Ectodermal cell (in vitro differentiated cells): ENCODE measurements at regions not wholly inside any gene's neighbourhood (a gene's known extent, or its start where the extent isn't known, plus 50 kb on each side); places are given as distances from the start of the nearest gene placed in this dataset.

Experiments used
- H3K27ac ChIP-seq: 2 replicates; pipeline ENCODE4 v1.7.0; 2013; ENCODE audit warnings: mild to moderate bottlenecking, low read depth, low read length; ENCODE audit not compliant: insufficient read depth, poor library complexity, severe bottlenecking
- H3K27me3 ChIP-seq: 2 replicates; pipeline ENCODE4 v1.7.0; 2013; ENCODE audit warnings: mild to moderate bottlenecking, low read length; ENCODE audit not compliant: insufficient read depth, control insufficient read depth, poor library complexity, severe bottlenecking
- H3K36me3 ChIP-seq: one replicate; pipeline ENCODE4 v1.7.0; 2013; ENCODE audit warnings: low read length; ENCODE audit not compliant: control insufficient read depth, insufficient read depth
- H3K4me1 ChIP-seq: one replicate; pipeline ENCODE4 v1.7.0; 2013; ENCODE audit warnings: low read length; ENCODE audit not compliant: control insufficient read depth, insufficient read depth
- H3K4me3 ChIP-seq: 2 replicates; pipeline ENCODE4 v1.7.0; 2013; ENCODE audit warnings: low read depth, low read length, control low read depth; ENCODE audit not compliant: insufficient read depth
- H3K9me3 ChIP-seq: 2 replicates; pipeline ENCODE4 v1.7.0; 2013; ENCODE audit warnings: mild to moderate bottlenecking, low read length, moderate library complexity; ENCODE audit not compliant: control insufficient read depth
- WGBS, 2 experiments: methylation state at CpG; one replicate each; pipeline ENCODE4 v1.1.7; 2013; ENCODE audit warnings: missing lambda C conversion rate in 2 of 2; 5-methylcytosine and 5-hydroxymethylcytosine counted together

GRCh38 chr9:106420511-106420944 is 442.4 kb upstream of the ZNF462 start:
- no peaks in the 10 kb centered on the region for H3K4me1 ChIP-seq
- H3K36me3 ChIP-seq: no peaks in the 10 kb centered on the region
- H3K27me3 ChIP-seq: no peaks in the 10 kb centered on the region
- no peaks in the 10 kb centered on the region for H3K9me3 ChIP-seq
- H3K4me3 ChIP-seq: no peak overlapping the region
- no peak overlapping the region for H3K27ac ChIP-seq
- 89 to 96% methylated on average over 4 of the region's 4 CpGs for WGBS, 2 experiments

GRCh38 chr9:106421772-106422171 is 441.2 kb upstream of the ZNF462 start:
- no peaks in the 10 kb centered on the region for H3K4me1 ChIP-seq
- no peaks in the 10 kb centered on the region for H3K36me3 ChIP-seq
- H3K4me3 ChIP-seq: no peak overlapping the region
- no peaks in the 10 kb centered on the region for H3K9me3 ChIP-seq
- H3K27ac ChIP-seq: no peak overlapping the region
- H3K27me3 ChIP-seq: no peaks in the 10 kb centered on the region
- WGBS, 2 experiments: 96% methylated on average over 3 of the region's 3 CpGs

GRCh38 chr9:106423575-106423974 is 439.4 kb upstream of the ZNF462 start:
- Histone ChIP-seq H3K4me3 (no peak overlapping the region), H3K4me1 (no peaks in the 10 kb centered on the region), H3K27ac (no peak overlapping the region), H3K27me3 (no peaks in the 10 kb centered on the region), H3K9me3 (no peaks in the 10 kb centered on the region), H3K36me3 (no peaks in the 10 kb centered on the region)
- WGBS, 2 experiments: 53 to 58% methylated on average over 2 of the region's 2 CpGs

- H3K4me3 ChIP-seq: no peak overlapping the region
- no peaks in the 10 kb centered on the region for H3K9me3 ChIP-seq
- 88 to 100% methylated on average over 1 of the region's 1 CpG for WGBS, 2 experiments
- no peaks in the 10 kb centered on the region for H3K27me3 ChIP-seq
- no peaks in the 10 kb centered on the region for H3K4me1 ChIP-seq
- no peak overlapping the region for H3K27ac ChIP-seq
- no peaks in the 10 kb centered on the region for H3K36me3 ChIP-seq
Observed at GRCh38 chr9:106432631-106433030, 430.3 kb upstream of the ZNF462 start.

GRCh38 chr9:106438928-106439327 is 424.0 kb upstream of the ZNF462 start:
- Histone ChIP-seq H3K27ac (no peak overlapping the region), H3K36me3 (no peaks in the 10 kb centered on the region), H3K4me1 (no peaks in the 10 kb centered on the region), H3K27me3 (no peaks in the 10 kb centered on the region), H3K9me3 (no peaks in the 10 kb centered on the region), H3K4me3 (no peak overlapping the region)
- whole genome bisulfite sequencing, 2 experiments: 83% methylated on average over 3 of the region's 3 CpGs

- H3K9me3 ChIP-seq: no peaks in the 10 kb centered on the region
- no peaks in the 10 kb centered on the region for H3K27me3 ChIP-seq
- no peaks in the 10 kb centered on the region for H3K4me1 ChIP-seq
- H3K27ac ChIP-seq: no peak overlapping the region
- no peak overlapping the region for H3K4me3 ChIP-seq
- 91 to 100% methylated on average over 3 of the region's 3 CpGs for WGBS, 2 experiments
- no peaks in the 10 kb centered on the region for H3K36me3 ChIP-seq
Observed at GRCh38 chr9:106441283-106441682, 421.7 kb upstream of the ZNF462 start.

- no peaks in the 10 kb centered on the region for H3K36me3 ChIP-seq
- no peaks in the 10 kb centered on the region for H3K4me1 ChIP-seq
- H3K9me3 ChIP-seq: no peaks in the 10 kb centered on the region
- H3K27ac ChIP-seq: no peak overlapping the region
- H3K27me3 ChIP-seq: no peaks in the 10 kb centered on the region
- no peak overlapping the region for H3K4me3 ChIP-seq
- 83 to 100% methylated on average over 1 of the region's 1 CpG for WGBS, 2 experiments
Observed at GRCh38 chr9:106443520-106443919, 419.4 kb upstream of the ZNF462 start.

- Histone ChIP-seq H3K27ac (no peak overlapping the region), H3K4me3 (no peak overlapping the region), H3K27me3 (no peaks in the 10 kb centered on the region), H3K9me3 (no peaks in the 10 kb centered on the region), H3K4me1 (no peaks in the 10 kb centered on the region), H3K36me3 (no peaks in the 10 kb centered on the region)
- 96 to 98% methylated on average over 4 to 5 of the region's 5 CpGs for WGBS, 2 experiments
Observed at GRCh38 chr9:106445107-106445506, 417.9 kb upstream of the ZNF462 start.

GRCh38 chr9:106449336-106449927 is 413.5 kb upstream of the ZNF462 start:
- H3K4me3 ChIP-seq: no peak overlapping the region

GRCh38 chr9:106450549-106450948 is 412.4 kb upstream of the ZNF462 start:
- H3K4me1 ChIP-seq: no peaks in the 10 kb centered on the region
- no peaks in the 10 kb centered on the region for H3K36me3 ChIP-seq
- no peak overlapping the region for H3K4me3 ChIP-seq
- no peak overlapping the region for H3K27ac ChIP-seq
- H3K9me3 ChIP-seq: no peaks in the 10 kb centered on the region
- no peaks in the 10 kb centered on the region for H3K27me3 ChIP-seq

More at GRCh38 chr9:106449336-106449927, 413.5 kb upstream of the ZNF462 start:
- Histone ChIP-seq H3K4me1 (no peaks in the 10 kb centered on the region), H3K27me3 (no peaks in the 10 kb centered on the region), H3K9me3 (no peaks in the 10 kb centered on the region), H3K36me3 (no peaks in the 10 kb centered on the region), H3K27ac (no peak overlapping the region)
- WGBS, 2 experiments: 88 to 91% methylated on average over 4 of the region's 4 CpGs

GRCh38 chr9:106451223-106451622 is 411.7 kb upstream of the ZNF462 start:
- Histone ChIP-seq H3K4me1 (no peaks in the 10 kb centered on the region), H3K36me3 (no peaks in the 10 kb centered on the region), H3K27ac (no peak overlapping the region), H3K27me3 (no peaks in the 10 kb centered on the region), H3K4me3 (no peak overlapping the region), H3K9me3 (no peaks in the 10 kb centered on the region)
- 84 to 96% methylated on average over 1 of the region's 1 CpG for WGBS, 2 experiments
